Gastrocnemius medialis (tissue), 4 donors: ENCODE measurements at regions not wholly inside any gene's neighbourhood (a gene's known extent, or its start where the extent isn't known, plus 50 kb on each side); places are given as distances from the start of the nearest gene placed in this dataset.

Experiments used
- ATAC-seq, 2 donors: fragments of 150-250 bp; one replicate each; pipeline ENCODE4 v1.9.1; 2016
- DNase-seq, 2 donors: peaks; one replicate each; pipeline ENCODE4 v3.0.0-alpha.2; 2019
- H3K27ac ChIP-seq, 4 donors: fragments of 200-600 bp; sonication (generic); 1 replicate in 1 of 4; 2 replicates in 3 of 4; pipeline ENCODE4 v1.5.1; 2016 to 2018; ENCODE audit warnings: mild to moderate bottlenecking in 2 of 4, moderate library complexity in 1 of 4
- H3K27me3 ChIP-seq, 3 donors: fragments of 200-600 bp; sonication (generic) in 2 of 3; 1 replicate in 1 of 3; 2 replicates in 2 of 3; pipeline versions ENCODE4 v1.5.1 to v1.6.0; 2016 to 2019; ENCODE audit warnings: mild to moderate bottlenecking in 1 of 3, moderate library complexity in 1 of 3
- H3K36me3 ChIP-seq, 2 donors: fragments of 200-600 bp; sonication (generic) in 1 of 2; one replicate each; pipeline ENCODE4 v1.5.1; 2017 to 2018
- H3K4me1 ChIP-seq, 2 donors: fragments of 200-600 bp; sonication (generic) in 1 of 2; one replicate each; pipeline ENCODE4 v1.5.1; 2016 to 2017; ENCODE audit warnings: mild to moderate bottlenecking in 2 of 2
- H3K4me3 ChIP-seq, 4 donors: fragments of 200-600 bp; sonication (generic) in 3 of 4; 1 replicate in 1 of 4; 2 replicates in 3 of 4; pipeline ENCODE4 v1.5.1; 2016 to 2019; ENCODE audit warnings: mild to moderate bottlenecking in 2 of 4
- H3K9me3 ChIP-seq, 3 donors: fragments of 200-600 bp; sonication (generic) in 2 of 3; 1 replicate in 1 of 3; 2 replicates in 2 of 3; pipeline ENCODE4 v1.5.1; 2016 to 2019
- POLR2A ChIP-seq, 2 donors: fragments of 450-650 bp; IDR thresholded peaks; one replicate each; pipeline ENCODE4 v1.6.1; 2017; ENCODE audit warnings: antibody characterized with exemption in 2 of 2, mild to moderate bottlenecking in 2 of 2, moderate library complexity in 2 of 2
- in situ Hi-C, 4 donors: fragments of 200-750 bp; cut with MboI; loops; one replicate each; pipeline versions ENCODE4 v1.15.0 to v1.8.0; 2017; ENCODE audit warnings: low sequenced_read_pairs in 4 of 4
- intact Hi-C: fragments of 100-400 bp; cut with DNase I; formaldehyde crosslinking; loops from one replicate; pipeline ENCODE4 v1.15.1; 2023; ENCODE audit warnings: low total_unique reads
- TF ChIP-seq, protein P1 (sequence below), 5 experiments: fragments of 450-650 bp in 3 of 5; fragments of 200-600 bp in 2 of 5; sonication (generic) in 2 of 5; IDR thresholded peaks in 4 of 5; conservative IDR thresholded peaks in 1 of 5; 1 replicate in 4 of 5; 2 replicates in 1 of 5; pipeline ENCODE4 v1.5.1; 2016 to 2019; ENCODE audit warnings: antibody characterized with exemption in 5 of 5, mild to moderate bottlenecking in 3 of 5, moderate library complexity in 3 of 5

GRCh38 chr7:113452245-113452644, 333.9 kb upstream of the SMIM30 start:
- H3K9me3 ChIP-seq: no peaks in the 10 kb centered on the region
- H3K27ac ChIP-seq: no peak overlapping the region
- ATAC-seq (no peak), DNase-seq (no peak)
- H3K4me3 ChIP-seq: no peak overlapping the region
- no peaks in the 10 kb centered on the region for H3K36me3 ChIP-seq
- intact Hi-C loops: no loop called here
- in situ Hi-C loops: no loop called here
- TF ChIP-seq, protein P1, sequence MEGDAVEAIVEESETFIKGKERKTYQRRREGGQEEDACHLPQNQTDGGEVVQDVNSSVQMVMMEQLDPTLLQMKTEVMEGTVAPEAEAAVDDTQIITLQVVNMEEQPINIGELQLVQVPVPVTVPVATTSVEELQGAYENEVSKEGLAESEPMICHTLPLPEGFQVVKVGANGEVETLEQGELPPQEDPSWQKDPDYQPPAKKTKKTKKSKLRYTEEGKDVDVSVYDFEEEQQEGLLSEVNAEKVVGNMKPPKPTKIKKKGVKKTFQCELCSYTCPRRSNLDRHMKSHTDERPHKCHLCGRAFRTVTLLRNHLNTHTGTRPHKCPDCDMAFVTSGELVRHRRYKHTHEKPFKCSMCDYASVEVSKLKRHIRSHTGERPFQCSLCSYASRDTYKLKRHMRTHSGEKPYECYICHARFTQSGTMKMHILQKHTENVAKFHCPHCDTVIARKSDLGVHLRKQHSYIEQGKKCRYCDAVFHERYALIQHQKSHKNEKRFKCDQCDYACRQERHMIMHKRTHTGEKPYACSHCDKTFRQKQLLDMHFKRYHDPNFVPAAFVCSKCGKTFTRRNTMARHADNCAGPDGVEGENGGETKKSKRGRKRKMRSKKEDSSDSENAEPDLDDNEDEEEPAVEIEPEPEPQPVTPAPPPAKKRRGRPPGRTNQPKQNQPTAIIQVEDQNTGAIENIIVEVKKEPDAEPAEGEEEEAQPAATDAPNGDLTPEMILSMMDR (IDR thresholded peaks at IDR 0.05 in 4 of 5, conservative IDR thresholded peaks at IDR 0.05 in 1 of 5): no peak
- no peak for TF ChIP-seq POLR2A (IDR thresholded peaks at IDR 0.05)
- no peaks in the 10 kb centered on the region for H3K4me1 ChIP-seq
- no peaks in the 10 kb centered on the region for H3K27me3 ChIP-seq

- DNase-seq (no peak), ATAC-seq (no peak)
- Histone ChIP-seq H3K9me3 (no peaks in the 10 kb centered on the region), H3K36me3 (no peaks in the 10 kb centered on the region), H3K27me3 (no peaks in the 10 kb centered on the region), H3K27ac (no peak overlapping the region), H3K4me1 (no peaks in the 10 kb centered on the region), H3K4me3 (no peak overlapping the region)
- no peak for TF ChIP-seq POLR2A (IDR thresholded peaks at IDR 0.05)
- TF ChIP-seq, protein P1 (IDR thresholded peaks at IDR 0.05 in 4 of 5, conservative IDR thresholded peaks at IDR 0.05 in 1 of 5): no peak
- in situ Hi-C loops (no loop called here), intact Hi-C loops (no loop called here)
These were observed 328.4 kb upstream of the SMIM30 start for GRCh38 chr7:113446791-113447190.

- TF ChIP-seq, protein P1 (IDR thresholded peaks at IDR 0.05 in 4 of 5, conservative IDR thresholded peaks at IDR 0.05 in 1 of 5): no peak
- no peak for TF ChIP-seq POLR2A (IDR thresholded peaks at IDR 0.05)
- DNase-seq (no peak), ATAC-seq (no peak)
- intact Hi-C loops: no loop called here
- in situ Hi-C loops: no loop called here
- Histone ChIP-seq H3K4me1 (no peaks in the 10 kb centered on the region), H3K9me3 (no peaks in the 10 kb centered on the region), H3K27ac (no peak overlapping the region), H3K36me3 (no peaks in the 10 kb centered on the region), H3K4me3 (no peak overlapping the region), H3K27me3 (no peaks in the 10 kb centered on the region)
These were observed 328.0 kb upstream of the SMIM30 start for GRCh38 chr7:113446391-113446790.

GRCh38 chr7:113444261-113444660, 325.9 kb upstream of the SMIM30 start:
- H3K9me3 ChIP-seq: no peaks in the 10 kb centered on the region
- DNase-seq: no peak
- no peak overlapping the region for H3K4me3 ChIP-seq
- TF ChIP-seq, protein P1 (IDR thresholded peaks at IDR 0.05 in 4 of 5, conservative IDR thresholded peaks at IDR 0.05 in 1 of 5): no peak
- no peak for TF ChIP-seq POLR2A (IDR thresholded peaks at IDR 0.05)
- intact Hi-C loops (no loop called here), in situ Hi-C loops (no loop called here)
- no peaks in the 10 kb centered on the region for H3K4me1 ChIP-seq
- no peak overlapping the region for H3K27ac ChIP-seq
- H3K27me3 ChIP-seq: no peaks in the 10 kb centered on the region
- H3K36me3 ChIP-seq: no peaks in the 10 kb centered on the region
- no peak for ATAC-seq

DNA sequence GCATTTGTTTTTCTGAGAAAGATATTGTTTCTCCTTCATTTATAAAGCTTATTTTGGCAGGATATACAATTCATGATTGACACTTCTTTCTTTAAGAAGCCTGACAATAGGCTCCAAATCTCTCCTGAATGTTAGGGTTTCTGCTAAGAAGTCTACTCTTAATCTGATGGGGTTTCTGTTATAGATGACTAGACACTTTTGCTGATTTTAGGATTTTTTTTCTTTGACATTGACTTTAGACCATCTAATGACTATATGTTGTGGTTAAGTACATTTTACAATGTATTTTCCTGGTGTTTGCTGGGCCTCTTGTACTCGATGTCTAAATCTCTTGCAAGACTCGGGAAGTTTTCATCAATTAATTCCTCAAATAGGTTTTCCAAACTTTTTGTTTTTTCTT, 321.8 kb upstream of the SMIM30 start:
- H3K27ac ChIP-seq: no peak overlapping the region
- no peak for ATAC-seq
- TF ChIP-seq, protein P1 (IDR thresholded peaks at IDR 0.05 in 4 of 5, conservative IDR thresholded peaks at IDR 0.05 in 1 of 5): no peak
- no peak for TF ChIP-seq POLR2A (IDR thresholded peaks at IDR 0.05)
- no peaks in the 10 kb centered on the region for H3K9me3 ChIP-seq
- in situ Hi-C loops (no loop called here), intact Hi-C loops (no loop called here)
- no peaks in the 10 kb centered on the region for H3K27me3 ChIP-seq
- no peaks in the 10 kb centered on the region for H3K36me3 ChIP-seq
- no peaks in the 10 kb centered on the region for H3K4me1 ChIP-seq
- DNase-seq: no peak
- H3K4me3 ChIP-seq: no peak overlapping the region
